BJ (cell line): ENCODE measurements at regions not wholly inside any gene's neighbourhood (a gene's known extent, or its start where the extent isn't known, plus 50 kb on each side); places are given as distances from the start of the nearest gene placed in this dataset.

ENCODE experiments used
- CTCF ChIA-PET: fragments of 350-600 bp; formaldehyde crosslinking; extraction: SDS; loops from one replicate; lab custom pipeline; 2021; ENCODE audit warnings: antibody characterized with exemption, inconsistent platforms; lab: Yijun Ruan, JAX
- POLR2A ChIA-PET: fragments of 300-600 bp; sonication (Branson Sonifier 250); formaldehyde crosslinking; extraction: SDS; loops from one replicate; lab custom pipeline; 2021; ENCODE audit warnings: antibody characterized with exemption; lab: Charles Lee
- DNase-seq: peaks from one replicate; pipeline ENCODE4 v3.0.0-alpha.2; 2011; ENCODE audit warnings: low read depth
- H3K27me3 ChIP-seq: 2 replicates; pipeline ENCODE4 v1.6.0; 2011; ENCODE audit warnings: low read length; ENCODE audit not compliant: control insufficient read depth, insufficient read depth
- H3K36me3 ChIP-seq: 2 replicates; pipeline ENCODE4 v1.5.1; 2011; ENCODE audit warnings: low read length; ENCODE audit not compliant: control insufficient read depth, insufficient read depth
- H3K4me3 ChIP-seq: 2 replicates; pipeline ENCODE4 v1.5.1; 2011; ENCODE audit warnings: low read depth, mild to moderate bottlenecking, control low read depth, low read length
- TF ChIP-seq, protein P1 (sequence below): IDR thresholded peaks from 2 replicates; pipeline ENCODE4 v1.5.1; 2011; ENCODE audit warnings: low read depth, mild to moderate bottlenecking, control low read depth, inconsistent platforms, low read length, moderate library complexity; ENCODE audit not compliant: insufficient read depth

DNA sequence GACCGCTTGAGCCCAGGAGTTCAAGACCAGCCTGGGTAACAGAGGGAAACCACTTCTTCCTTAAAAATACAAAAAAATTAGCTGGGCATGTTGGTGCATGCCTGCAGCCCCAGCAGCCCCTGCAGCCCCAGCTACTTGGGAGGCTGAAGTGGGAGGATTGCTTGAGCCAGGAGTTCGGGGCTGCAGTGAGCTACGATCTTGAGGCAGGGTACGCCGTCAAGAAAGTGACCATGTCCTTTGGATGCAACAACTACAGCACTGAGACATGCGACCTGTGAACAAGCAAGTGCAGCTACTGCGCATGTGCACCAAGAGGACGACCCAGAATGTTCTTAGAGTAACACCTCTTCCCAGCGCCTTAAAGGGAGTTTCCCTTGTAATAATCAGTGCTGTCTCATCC lies 66.6 kb upstream of the ZNF479 start:
- DNase-seq: no peak
- CTCF ChIA-PET: no interaction called here
- no peaks in the 10 kb centered on the region for H3K36me3 ChIP-seq
- POLR2A ChIA-PET: no interaction called here
- H3K4me3 ChIP-seq: no peak overlapping the region
- no peaks in the 10 kb centered on the region for H3K27me3 ChIP-seq
- TF ChIP-seq, protein P1, sequence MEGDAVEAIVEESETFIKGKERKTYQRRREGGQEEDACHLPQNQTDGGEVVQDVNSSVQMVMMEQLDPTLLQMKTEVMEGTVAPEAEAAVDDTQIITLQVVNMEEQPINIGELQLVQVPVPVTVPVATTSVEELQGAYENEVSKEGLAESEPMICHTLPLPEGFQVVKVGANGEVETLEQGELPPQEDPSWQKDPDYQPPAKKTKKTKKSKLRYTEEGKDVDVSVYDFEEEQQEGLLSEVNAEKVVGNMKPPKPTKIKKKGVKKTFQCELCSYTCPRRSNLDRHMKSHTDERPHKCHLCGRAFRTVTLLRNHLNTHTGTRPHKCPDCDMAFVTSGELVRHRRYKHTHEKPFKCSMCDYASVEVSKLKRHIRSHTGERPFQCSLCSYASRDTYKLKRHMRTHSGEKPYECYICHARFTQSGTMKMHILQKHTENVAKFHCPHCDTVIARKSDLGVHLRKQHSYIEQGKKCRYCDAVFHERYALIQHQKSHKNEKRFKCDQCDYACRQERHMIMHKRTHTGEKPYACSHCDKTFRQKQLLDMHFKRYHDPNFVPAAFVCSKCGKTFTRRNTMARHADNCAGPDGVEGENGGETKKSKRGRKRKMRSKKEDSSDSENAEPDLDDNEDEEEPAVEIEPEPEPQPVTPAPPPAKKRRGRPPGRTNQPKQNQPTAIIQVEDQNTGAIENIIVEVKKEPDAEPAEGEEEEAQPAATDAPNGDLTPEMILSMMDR: no peak

DNA sequence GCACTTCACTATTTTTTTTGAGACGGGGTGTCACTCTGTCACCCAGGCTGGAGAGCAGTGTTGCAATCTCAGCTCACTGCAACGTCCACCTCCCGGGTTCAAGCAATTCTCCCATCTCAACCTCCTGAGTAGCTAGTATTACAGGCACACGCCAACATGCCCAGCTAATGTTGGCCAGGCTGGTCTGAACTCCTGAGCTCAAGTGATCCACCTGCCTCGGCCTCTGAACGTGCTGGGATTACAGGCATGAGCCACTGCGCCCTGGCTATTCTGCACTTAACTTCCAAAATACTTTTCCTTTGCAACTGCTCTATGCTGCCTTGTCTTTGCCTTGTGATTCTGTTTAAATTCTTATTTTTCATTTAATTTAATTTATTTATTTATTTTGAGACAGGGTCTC lies 67.0 kb upstream of the ZNF479 start:
- no peak for DNase-seq
- no peaks in the 10 kb centered on the region for H3K36me3 ChIP-seq
- no peak overlapping the region for H3K4me3 ChIP-seq
- no peaks in the 10 kb centered on the region for H3K27me3 ChIP-seq
- TF ChIP-seq, protein P1: no peak
- CTCF ChIA-PET: no interaction called here
- POLR2A ChIA-PET: no interaction called here

DNA sequence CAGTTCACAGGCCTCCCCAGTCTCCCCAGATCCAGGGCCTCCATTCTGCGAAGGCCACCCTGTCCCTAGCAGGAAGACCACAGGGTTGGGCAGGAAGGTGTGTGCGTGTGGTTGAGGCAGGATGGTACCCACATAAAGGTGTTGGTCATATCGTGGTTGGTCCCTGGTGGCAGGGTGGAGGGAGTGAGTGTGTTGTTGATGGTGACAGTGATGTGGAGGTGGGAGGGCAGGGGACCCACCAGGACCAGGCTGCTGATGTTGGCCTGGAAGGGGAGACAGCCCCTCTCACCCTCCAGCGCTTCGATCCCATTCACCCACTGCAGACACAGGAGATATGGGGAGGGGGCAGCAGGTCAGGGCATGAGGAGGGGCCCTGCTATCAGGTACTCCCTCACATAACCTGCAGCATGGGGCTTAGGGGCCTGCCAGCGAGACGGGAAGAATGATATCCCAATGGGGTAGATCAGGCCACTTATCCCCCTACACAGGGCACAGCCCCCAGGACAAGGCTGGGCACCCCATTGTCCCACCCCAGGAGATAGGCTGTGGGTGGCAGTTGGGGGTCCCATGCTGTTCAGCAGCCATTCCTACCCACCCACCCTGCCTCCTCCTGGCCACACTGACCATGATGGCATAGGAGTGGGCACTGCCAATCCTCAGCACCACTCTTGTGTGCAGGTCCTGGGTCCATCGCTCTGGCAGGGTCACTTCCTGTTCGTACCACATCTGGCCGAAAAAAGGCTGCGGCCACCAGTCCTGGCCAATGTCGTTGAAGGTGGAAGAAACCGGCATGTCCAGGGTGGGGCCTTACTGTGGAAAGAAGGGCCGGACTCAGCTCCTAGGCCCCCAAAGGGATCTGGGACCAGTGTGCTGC lies 69.0 kb upstream of the ZNF479 start:
- ChIA-PET POLR2A (no interaction called here), CTCF (no interaction called here)
- no peaks in the 10 kb centered on the region for H3K36me3 ChIP-seq
- no peaks in the 10 kb centered on the region for H3K27me3 ChIP-seq
- DNase-seq: no peak
- no peak overlapping the region for H3K4me3 ChIP-seq
- TF ChIP-seq, protein P1: no peak

DNA sequence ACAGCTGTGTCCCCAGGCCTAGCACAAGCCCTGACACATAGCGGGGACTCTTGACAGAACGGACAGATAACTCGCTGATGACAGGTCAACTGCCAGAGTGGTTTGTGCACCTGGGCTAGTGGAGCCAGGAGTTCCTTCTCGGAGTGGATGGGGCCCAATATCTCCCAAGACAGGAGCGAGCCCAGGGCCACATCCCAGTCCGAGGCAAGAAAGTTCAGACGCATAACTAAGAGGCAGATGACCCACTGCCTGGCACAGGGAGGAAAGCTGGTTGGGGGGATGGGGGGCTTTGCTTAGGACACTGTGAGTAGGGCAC lies 69.6 kb upstream of the ZNF479 start:
- H3K27me3 ChIP-seq: no peaks in the 10 kb centered on the region
- no peaks in the 10 kb centered on the region for H3K36me3 ChIP-seq
- TF ChIP-seq, protein P1: no peak
- ChIA-PET POLR2A (no interaction called here), CTCF (no interaction called here)
- no peak for DNase-seq
- H3K4me3 ChIP-seq: no peak overlapping the region

DNA sequence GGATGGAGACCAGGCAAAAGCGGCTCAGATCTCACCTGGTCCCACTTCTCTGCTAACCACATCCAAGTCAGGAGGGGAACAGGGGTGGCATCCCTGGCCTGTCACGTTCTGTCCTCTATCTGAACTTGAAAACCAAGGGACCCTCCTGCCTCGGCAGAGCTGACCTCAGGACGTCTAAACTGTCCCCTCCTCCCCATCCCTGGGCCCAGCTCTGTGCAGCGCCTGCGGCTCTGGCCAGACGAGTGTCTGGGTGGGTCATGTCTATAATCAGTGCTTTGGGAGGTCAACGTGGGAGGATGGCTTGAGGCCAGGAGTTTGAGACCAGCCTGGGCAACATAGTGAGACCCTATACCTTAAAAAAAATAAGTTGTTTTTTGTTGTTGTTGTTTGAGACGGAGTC lies 70.0 kb upstream of the ZNF479 start:
- DNase-seq: no peak
- TF ChIP-seq, protein P1: no peak
- ChIA-PET POLR2A (no interaction called here), CTCF (no interaction called here)
- no peak overlapping the region for H3K4me3 ChIP-seq
- H3K27me3 ChIP-seq: no peaks in the 10 kb centered on the region
- H3K36me3 ChIP-seq: no peaks in the 10 kb centered on the region
